AG04450 (cell line): ENCODE measurements at regions not wholly inside any gene's neighbourhood (a gene's known extent, or its start where the extent isn't known, plus 50 kb on each side); places are given as distances from the start of the nearest gene placed in this dataset.
"Not testable (repeated sequence)": the region's sequence is repeated elsewhere in the genome, so short reads cannot be mapped to it uniquely, and the experiment has no call there.

Experiments
- CTCF ChIA-PET: fragments of 300-600, 350-600 bp; formaldehyde crosslinking; extraction: SDS; loops from one replicate; lab custom pipeline; 2022; ENCODE audit warnings: antibody characterized with exemption, inconsistent platforms; lab: Charles Lee
- POLR2A ChIA-PET: fragments of 350-600 bp; formaldehyde crosslinking; extraction: SDS; loops from one replicate; lab custom pipeline; 2021; ENCODE audit warnings: antibody characterized with exemption, inconsistent platforms; lab: Yijun Ruan, JAX
- DNase-seq: peaks from one replicate; pipeline ENCODE4 v3.0.0-alpha.2; 2011; ENCODE audit warnings: low read depth, low spot score
- H3K27ac ChIP-seq: one replicate; pipeline ENCODE4 v1.5.1; 2012; ENCODE audit warnings: low read depth, low read length, control low read depth
- H3K27me3 ChIP-seq: one replicate; pipeline ENCODE4 v1.6.0; 2012; ENCODE audit warnings: low read length; ENCODE audit not compliant: control insufficient read depth, insufficient read depth
- H3K4me3 ChIP-seq: 2 replicates; pipeline ENCODE4 v1.5.1; 2011; ENCODE audit warnings: mild to moderate bottlenecking, low read depth, low read length, control low read depth
- H3K9me3 ChIP-seq: 2 replicates; pipeline ENCODE4 v1.5.1; 2012; ENCODE audit warnings: low read length; ENCODE audit not compliant: control insufficient read depth, insufficient read depth
- CTCF ChIP-seq: IDR thresholded peaks from 2 replicates; pipeline ENCODE4 v1.5.1; 2011; ENCODE audit warnings: low read depth, low read length, control low read depth, inconsistent platforms

- no peak for DNase-seq
- ChIA-PET CTCF (interaction anchor here (1.0 to 4.4 kb wide), 6 partner anchors 22 to 298 kb away, joined by 3 to 35 read pairs (median 4); no protein-coding TSS in a partner anchor), POLR2A (no interaction called here)
- no peak overlapping the region for H3K27ac ChIP-seq
- peaks cover 7% of the 10 kb centered on the region for H3K27me3 ChIP-seq
- no peak for TF ChIP-seq CTCF
- no peaks in the 10 kb centered on the region for H3K9me3 ChIP-seq
- no peak overlapping the region for H3K4me3 ChIP-seq
These were observed 235.9 kb upstream of the PRSS1 start for GRCh38 chr7:142513178-142513955.

- no peak overlapping the region for H3K27ac ChIP-seq
- ChIA-PET POLR2A (no interaction called here), CTCF (interaction anchor here (0.6 kb wide), 1 partner anchor 26 kb away, joined by 3 read pairs; no protein-coding TSS in a partner anchor)
- H3K9me3 ChIP-seq: no peaks in the 10 kb centered on the region
- no peak for DNase-seq
- H3K4me3 ChIP-seq: no peak overlapping the region
- TF ChIP-seq CTCF: no peak
- H3K27me3 ChIP-seq: peaks cover 8% of the 10 kb centered on the region
These were observed 237.5 kb upstream of the PRSS1 start for GRCh38 chr7:142511801-142512200.

- Histone ChIP-seq H3K4me3 (no peak overlapping the region), H3K27me3 (peaks cover 8% of the 10 kb centered on the region), H3K9me3 (no peaks in the 10 kb centered on the region), H3K27ac (no peak overlapping the region)
- DNase-seq: no peak
- ChIA-PET CTCF (interaction anchor here (1.6 kb wide), 1 partner anchor 272 kb away, joined by 14 read pairs; no protein-coding TSS in a partner anchor), POLR2A (no interaction called here)
- no peak for TF ChIP-seq CTCF
These were observed 237.9 kb upstream of the PRSS1 start for GRCh38 chr7:142511374-142511773.

GRCh38 chr7:142509235-142509634 is 240.0 kb upstream of the PRSS1 start:
- H3K4me3 ChIP-seq, POLR2A ChIA-PET, H3K27ac ChIP-seq, H3K9me3 ChIP-seq, DNase-seq: not testable (repeated sequence)
- H3K27me3 ChIP-seq: peaks cover 16% of the 10 kb centered on the region
- CTCF ChIA-PET: interaction anchor here (1.5 to 1.9 kb wide), 3 partner anchors 12 to 274 kb away, joined by 4 to 9 read pairs (median 5); no protein-coding TSS in a partner anchor

- no peak for DNase-seq
- Histone ChIP-seq H3K27ac (no peak overlapping the region), H3K4me3 (no peak overlapping the region), H3K27me3 (peaks cover 22% of the 10 kb centered on the region), H3K9me3 (no peaks in the 10 kb centered on the region)
- POLR2A ChIA-PET: no interaction called here
- CTCF ChIA-PET: interaction anchor here (0.6 to 1.9 kb wide), 6 partner anchors 11 to 275 kb away, joined by 3 to 9 read pairs (median 4); no protein-coding TSS in a partner anchor
- TF ChIP-seq CTCF: no peak
These were observed 241.0 kb upstream of the PRSS1 start for GRCh38 chr7:142508251-142508650.
